ENCODE measurements at regions not wholly inside any gene's neighbourhood (a gene's known extent, or its start where the extent isn't known, plus 50 kb on each side); places are given as distances from the start of the nearest gene placed in this dataset.

- Histone ChIP-seq H3K56ac (ENCODE audit: insufficient read length, low read depth, low read length) (no peak overlapping the region), H3K4ac (ENCODE audit: low read depth, low read length) (no peak overlapping the region), H3K79me2 (ENCODE audit: insufficient read depth, low read length) (no peaks in the 10 kb centered on the region), H4K20me1 (ENCODE audit: control insufficient read depth, insufficient read depth, insufficient read length) (no peaks in the 10 kb centered on the region), H3K23me2 (ENCODE audit: insufficient read length, low read depth, low read length, poor library complexity, severe bottlenecking) (no peaks in the 10 kb centered on the region), H3K4me2 (ENCODE audit: insufficient read depth, insufficient read length, low read length) (no peak overlapping the region), H3K18ac (ENCODE audit: insufficient read length, low read depth, low read length) (no peak overlapping the region), H3K14ac (ENCODE audit: insufficient read depth, low read length) (no peak overlapping the region), H2BK5ac (ENCODE audit: insufficient read length, low read length) (no peak overlapping the region), H3T11ph (ENCODE audit: low read length) (no peak overlapping the region), H4K8ac (replicated peaks; ENCODE audit: insufficient read length, low read depth, low read length) (no peak overlapping the region), H2BK15ac (ENCODE audit: low read depth, low read length) (no peak overlapping the region), H3K27me3 (ENCODE audit: insufficient read depth, low read length) (no peaks in the 10 kb centered on the region), H4K5ac (ENCODE audit: insufficient read length, low read depth, low read length) (no peak overlapping the region), H3K23ac (ENCODE audit: insufficient read length, low read depth, low read length) (no peak overlapping the region), H4K91ac (ENCODE audit: insufficient read length, low read depth, low read length) (no peak overlapping the region), H2BK12ac (ENCODE audit: insufficient read length, low read depth, low read length) (no peak overlapping the region), H2BK120ac (ENCODE audit: low read depth, low read length, poor library complexity, severe bottlenecking) (no peak overlapping the region), H2AK5ac (ENCODE audit: insufficient read length, low read length) (no peak overlapping the region), H3K4me1 (ENCODE audit: insufficient read depth, low read length) (no peaks in the 10 kb centered on the region), H3K27ac (ENCODE audit: insufficient read length, low read depth, low read length) (no peak overlapping the region), H3K9ac (ENCODE audit: extremely low read depth, insufficient read length, low read length) (no peak overlapping the region), H2BK20ac (ENCODE audit: low read depth, low read length, poor library complexity, severe bottlenecking) (no peak overlapping the region), H3K79me1 (ENCODE audit: insufficient read depth, low read depth, low read length, poor library complexity, severe bottlenecking) (no peaks in the 10 kb centered on the region), H2AFZ (ENCODE audit: low read length) (no peak overlapping the region), H3K9me3 (ENCODE audit: control insufficient read depth, low read depth, low read length) (no peaks in the 10 kb centered on the region)
- Mint-ChIP-seq H3K9me3 (no peaks in the 10 kb centered on the region), H3K27me3 (ENCODE audit: low read depth) (no peaks in the 10 kb centered on the region), H3K4me1 (no peaks in the 10 kb centered on the region), H3K4me3 (no peak overlapping the region), H3K27ac (no peak overlapping the region), H3K36me3 (ENCODE audit: insufficient read depth in 1 of 3, low read depth in 3 of 3) (no peaks in the 10 kb centered on the region)
- WGBS (ENCODE audit: extremely low coverage, insufficient read length, low lambda C conversion rate) = no CpG with 5 or more reads among the region's 3 CpGs
- no peak for DNase-seq
- TF ChIP-seq, protein P1, sequence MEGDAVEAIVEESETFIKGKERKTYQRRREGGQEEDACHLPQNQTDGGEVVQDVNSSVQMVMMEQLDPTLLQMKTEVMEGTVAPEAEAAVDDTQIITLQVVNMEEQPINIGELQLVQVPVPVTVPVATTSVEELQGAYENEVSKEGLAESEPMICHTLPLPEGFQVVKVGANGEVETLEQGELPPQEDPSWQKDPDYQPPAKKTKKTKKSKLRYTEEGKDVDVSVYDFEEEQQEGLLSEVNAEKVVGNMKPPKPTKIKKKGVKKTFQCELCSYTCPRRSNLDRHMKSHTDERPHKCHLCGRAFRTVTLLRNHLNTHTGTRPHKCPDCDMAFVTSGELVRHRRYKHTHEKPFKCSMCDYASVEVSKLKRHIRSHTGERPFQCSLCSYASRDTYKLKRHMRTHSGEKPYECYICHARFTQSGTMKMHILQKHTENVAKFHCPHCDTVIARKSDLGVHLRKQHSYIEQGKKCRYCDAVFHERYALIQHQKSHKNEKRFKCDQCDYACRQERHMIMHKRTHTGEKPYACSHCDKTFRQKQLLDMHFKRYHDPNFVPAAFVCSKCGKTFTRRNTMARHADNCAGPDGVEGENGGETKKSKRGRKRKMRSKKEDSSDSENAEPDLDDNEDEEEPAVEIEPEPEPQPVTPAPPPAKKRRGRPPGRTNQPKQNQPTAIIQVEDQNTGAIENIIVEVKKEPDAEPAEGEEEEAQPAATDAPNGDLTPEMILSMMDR (conservative IDR thresholded peaks at IDR 0.05) = no peak
Measured at GRCh38 chr4:63644396-63644795, 764.9 kb downstream of the TECRL start.

Data from H9 (cell line).